Activated T-cell treated with anti-CD3 and anti-CD28 coated beads, Interleukin-2, amount 50 U/mL, for 72 hours (primary cell): ENCODE measurements at regions not wholly inside any gene's neighbourhood (a gene's known extent, or its start where the extent isn't known, plus 50 kb on each side); places are given as distances from the start of the nearest gene placed in this dataset.

Experiments used
- ATAC-seq, 2 donors: fragments of 150-1000 bp; cut with Tn5 transposase; replicated peaks in 1 of 2; 2 replicates each; pipeline ENCODE4 v1.10.0; 2021; ENCODE audit warnings: moderate library complexity in 2 of 2, mild to moderate bottlenecking in 1 of 2
- DNase-seq, 2 donors: peaks; one replicate each; pipeline ENCODE4 v3.0.0; 2021 to 2022; ENCODE audit warnings: mixed read lengths in 1 of 2
- H3K27ac Mint-ChIP-seq: one replicate; pipeline ENCODE4 v1.8.0; 2022; ENCODE audit warnings: mild to moderate bottlenecking, moderate library complexity, mixed read lengths
- H3K27me3 Mint-ChIP-seq: one replicate; pipeline ENCODE4 v1.8.0; 2022; ENCODE audit warnings: low read depth, mixed read lengths
- H3K36me3 Mint-ChIP-seq, 2 donors: one replicate each; pipeline ENCODE4 v1.8.0; 2022; ENCODE audit warnings: mixed read lengths in 2 of 2, mild to moderate bottlenecking in 1 of 2; ENCODE audit not compliant: insufficient read depth in 2 of 2
- H3K4me1 Mint-ChIP-seq: one replicate; pipeline ENCODE4 v1.8.0; 2022; ENCODE audit warnings: low read depth, mixed read lengths
- H3K4me3 Mint-ChIP-seq, 2 donors: one replicate each; pipeline ENCODE4 v1.8.0; 2022; ENCODE audit warnings: mild to moderate bottlenecking in 2 of 2, mixed read lengths in 2 of 2, moderate library complexity in 2 of 2
- H3K9me3 Mint-ChIP-seq, 2 donors: one replicate each; pipeline ENCODE4 v1.8.0; 2022; ENCODE audit warnings: mixed read lengths in 2 of 2

GRCh38 chr11:116124922-116125714, 620.9 kb upstream of the CADM1 start:
- no peak overlapping the region for H3K4me3 Mint-ChIP-seq
- H3K27me3 Mint-ChIP-seq: no peaks in the 10 kb centered on the region
- ATAC-seq (no peak), DNase-seq (no peak)
- no peak overlapping the region for H3K27ac Mint-ChIP-seq
- no peaks in the 10 kb centered on the region for H3K36me3 Mint-ChIP-seq
- no peaks in the 10 kb centered on the region for H3K4me1 Mint-ChIP-seq
- H3K9me3 Mint-ChIP-seq: peaks cover 0 to 5% of the 10 kb centered on the region in 2 donors

GRCh38 chr11:116123739-116124138, 619.5 kb upstream of the CADM1 start:
- no peaks in the 10 kb centered on the region for H3K36me3 Mint-ChIP-seq
- no peaks in the 10 kb centered on the region for H3K4me1 Mint-ChIP-seq
- H3K27ac Mint-ChIP-seq: no peak overlapping the region
- ATAC-seq (no peak), DNase-seq (no peak)
- peaks cover 0 to 5% of the 10 kb centered on the region in 2 donors for H3K9me3 Mint-ChIP-seq
- no peak overlapping the region for H3K4me3 Mint-ChIP-seq
- H3K27me3 Mint-ChIP-seq: no peaks in the 10 kb centered on the region

GRCh38 chr11:116122697-116123472, 618.7 kb upstream of the CADM1 start:
- ATAC-seq (no peak), DNase-seq (no peak)
- H3K27ac Mint-ChIP-seq: no peak overlapping the region
- no peaks in the 10 kb centered on the region for H3K4me1 Mint-ChIP-seq
- H3K4me3 Mint-ChIP-seq: no peak overlapping the region
- no peaks in the 10 kb centered on the region for H3K36me3 Mint-ChIP-seq
- H3K9me3 Mint-ChIP-seq: peaks cover 0 to 3% of the 10 kb centered on the region in 2 donors
- H3K27me3 Mint-ChIP-seq: no peaks in the 10 kb centered on the region

- Mint-ChIP-seq H3K36me3 (no peaks in the 10 kb centered on the region), H3K4me3 (no peak overlapping the region)
Measured at GRCh38 chr11:116119158-116119557, 614.9 kb upstream of the CADM1 start.

GRCh38 chr11:116118138-116118470, 613.9 kb upstream of the CADM1 start:
- ATAC-seq (no peak), DNase-seq (no peak)
- no peaks in the 10 kb centered on the region for H3K27me3 Mint-ChIP-seq
- no peak overlapping the region for H3K27ac Mint-ChIP-seq
- H3K4me1 Mint-ChIP-seq: no peaks in the 10 kb centered on the region
- H3K36me3 Mint-ChIP-seq: no peaks in the 10 kb centered on the region
- H3K9me3 Mint-ChIP-seq: peaks cover 0 to 4% of the 10 kb centered on the region in 2 donors
- H3K4me3 Mint-ChIP-seq: no peak overlapping the region

More at GRCh38 chr11:116119158-116119557, 614.9 kb upstream of the CADM1 start:
- no peaks in the 10 kb centered on the region for H3K4me1 Mint-ChIP-seq
- DNase-seq (no peak), ATAC-seq (no peak)
- H3K27ac Mint-ChIP-seq: no peak overlapping the region
- H3K27me3 Mint-ChIP-seq: no peaks in the 10 kb centered on the region
- H3K9me3 Mint-ChIP-seq: peaks cover 0 to under 1% of the 10 kb centered on the region in 2 donors

- Mint-ChIP-seq H3K27ac (no peak overlapping the region), H3K36me3 (no peaks in the 10 kb centered on the region), H3K4me1 (no peaks in the 10 kb centered on the region), H3K4me3 (no peak overlapping the region), H3K9me3 (peaks cover 0 to 4% of the 10 kb centered on the region in 2 donors), H3K27me3 (no peaks in the 10 kb centered on the region)
- DNase-seq: no peak
- no peak for ATAC-seq
Measured at GRCh38 chr11:116117331-116118137, 613.3 kb upstream of the CADM1 start.

- Mint-ChIP-seq H3K4me3 (no peak overlapping the region), H3K27ac (no peak overlapping the region), H3K27me3 (no peaks in the 10 kb centered on the region), H3K36me3 (no peaks in the 10 kb centered on the region), H3K9me3 (peaks cover 2 to 4% of the 10 kb centered on the region in 2 donors), H3K4me1 (no peaks in the 10 kb centered on the region)
- ATAC-seq (no peak), DNase-seq (no peak)
Measured at GRCh38 chr11:116115801-116116200, 611.6 kb upstream of the CADM1 start.

GRCh38 chr11:116114198-116114651, 610.0 kb upstream of the CADM1 start:
- Mint-ChIP-seq H3K4me1 (no peaks in the 10 kb centered on the region), H3K9me3 (peaks cover 2 to 4% of the 10 kb centered on the region in 2 donors), H3K4me3 (no peak overlapping the region), H3K27ac (no peak overlapping the region), H3K27me3 (no peaks in the 10 kb centered on the region), H3K36me3 (no peaks in the 10 kb centered on the region)
- no peak for ATAC-seq
- no peak for DNase-seq

GRCh38 chr11:116112087-116112935, 608.1 kb upstream of the CADM1 start:
- no peaks in the 10 kb centered on the region for H3K36me3 Mint-ChIP-seq
- ATAC-seq (no peak), DNase-seq (no peak)
- H3K9me3 Mint-ChIP-seq: peaks cover 2 to 4% of the 10 kb centered on the region in 2 donors
- H3K4me3 Mint-ChIP-seq: no peak overlapping the region
- H3K27me3 Mint-ChIP-seq: no peaks in the 10 kb centered on the region
- H3K4me1 Mint-ChIP-seq: no peaks in the 10 kb centered on the region
- H3K27ac Mint-ChIP-seq: no peak overlapping the region

GRCh38 chr11:116111546-116111945, 607.3 kb upstream of the CADM1 start:
- Mint-ChIP-seq H3K27ac (no peak overlapping the region), H3K36me3 (no peaks in the 10 kb centered on the region), H3K9me3 (peaks cover 2 to 4% of the 10 kb centered on the region in 2 donors), H3K27me3 (no peaks in the 10 kb centered on the region), H3K4me1 (no peaks in the 10 kb centered on the region), H3K4me3 (no peak overlapping the region)
- DNase-seq (no peak), ATAC-seq (no peak)

- ATAC-seq: no peak
Measured at GRCh38 chr11:116110802-116111201, 606.6 kb upstream of the CADM1 start.

GRCh38 chr11:116110356-116110755, 606.1 kb upstream of the CADM1 start:
- H3K36me3 Mint-ChIP-seq: no peaks in the 10 kb centered on the region
- H3K4me1 Mint-ChIP-seq: no peaks in the 10 kb centered on the region

More at GRCh38 chr11:116110802-116111201, 606.6 kb upstream of the CADM1 start:
- H3K36me3 Mint-ChIP-seq: no peaks in the 10 kb centered on the region
- no peaks in the 10 kb centered on the region for H3K27me3 Mint-ChIP-seq
- no peak overlapping the region for H3K27ac Mint-ChIP-seq
- no peak overlapping the region for H3K4me3 Mint-ChIP-seq
- no peaks in the 10 kb centered on the region for H3K4me1 Mint-ChIP-seq
- H3K9me3 Mint-ChIP-seq: peaks cover 2 to 4% of the 10 kb centered on the region in 2 donors
- no peak for DNase-seq

More at GRCh38 chr11:116110356-116110755, 606.1 kb upstream of the CADM1 start:
- DNase-seq (no peak), ATAC-seq (no peak)
- Mint-ChIP-seq H3K27ac (no peak overlapping the region), H3K27me3 (no peaks in the 10 kb centered on the region), H3K9me3 (peaks cover 2 to 4% of the 10 kb centered on the region in 2 donors), H3K4me3 (no peak overlapping the region)
